ENCODE measurements at regions not wholly inside any gene's neighbourhood (a gene's known extent, or its start where the extent isn't known, plus 50 kb on each side); places are given as distances from the start of the nearest gene placed in this dataset.

DNA sequence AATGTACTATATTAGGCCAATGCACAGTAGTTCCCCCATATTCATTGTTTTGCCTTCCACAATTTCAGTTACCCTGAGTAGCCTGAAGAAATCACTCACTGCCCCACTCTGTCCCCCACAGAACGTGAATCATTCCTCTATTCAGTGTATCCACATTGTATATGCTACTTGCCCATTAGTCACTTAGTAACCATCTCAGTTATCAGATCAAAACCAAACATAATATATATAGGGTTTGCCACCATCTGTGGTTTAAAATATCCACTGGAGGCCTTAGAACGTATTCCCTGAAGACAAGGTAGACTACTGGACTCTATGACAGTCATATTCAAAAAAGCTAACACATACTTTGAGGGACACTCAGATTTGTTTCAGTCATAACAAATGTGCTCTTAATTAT is 465.7 kb upstream of the RGMB start:
- TF ChIP-seq, protein P1, sequence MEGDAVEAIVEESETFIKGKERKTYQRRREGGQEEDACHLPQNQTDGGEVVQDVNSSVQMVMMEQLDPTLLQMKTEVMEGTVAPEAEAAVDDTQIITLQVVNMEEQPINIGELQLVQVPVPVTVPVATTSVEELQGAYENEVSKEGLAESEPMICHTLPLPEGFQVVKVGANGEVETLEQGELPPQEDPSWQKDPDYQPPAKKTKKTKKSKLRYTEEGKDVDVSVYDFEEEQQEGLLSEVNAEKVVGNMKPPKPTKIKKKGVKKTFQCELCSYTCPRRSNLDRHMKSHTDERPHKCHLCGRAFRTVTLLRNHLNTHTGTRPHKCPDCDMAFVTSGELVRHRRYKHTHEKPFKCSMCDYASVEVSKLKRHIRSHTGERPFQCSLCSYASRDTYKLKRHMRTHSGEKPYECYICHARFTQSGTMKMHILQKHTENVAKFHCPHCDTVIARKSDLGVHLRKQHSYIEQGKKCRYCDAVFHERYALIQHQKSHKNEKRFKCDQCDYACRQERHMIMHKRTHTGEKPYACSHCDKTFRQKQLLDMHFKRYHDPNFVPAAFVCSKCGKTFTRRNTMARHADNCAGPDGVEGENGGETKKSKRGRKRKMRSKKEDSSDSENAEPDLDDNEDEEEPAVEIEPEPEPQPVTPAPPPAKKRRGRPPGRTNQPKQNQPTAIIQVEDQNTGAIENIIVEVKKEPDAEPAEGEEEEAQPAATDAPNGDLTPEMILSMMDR (IDR thresholded peaks at IDR 0.05) = no peak
- TF ChIP-seq TCF7L2 (IDR thresholded peaks at IDR 0.05; ENCODE audit: low read depth, low read length) = no peak
- TF ChIP-seq SIN3A (IDR thresholded peaks at IDR 0.05; ENCODE audit: borderline replicate concordance, insufficient read depth, low read depth, low read length) = no peak
- no peak for TF ChIP-seq REST (IDR thresholded peaks at IDR 0.05; ENCODE audit: insufficient read depth in 1 of 2, low read depth in 2 of 2, low read length in 1 of 2)
- no peak for TF ChIP-seq POLR2AphosphoS5 (IDR thresholded peaks at IDR 0.05; ENCODE audit: low read depth, low read length)
